NCI-H1436 (cell line): ENCODE measurements at regions not wholly inside any gene's neighbourhood (a gene's known extent, or its start where the extent isn't known, plus 50 kb on each side); places are given as distances from the start of the nearest gene placed in this dataset.
A peak's percentile ranks its signal among the peaks of the same experiment; 100 is the strongest.

Experiments used
- DNase-seq: peaks from one replicate; lab custom pipeline; 2025; lab: John Stamatoyannopoulos, UW

- peak; percentile 68 for DNase-seq
Observed at GRCh38 chr4:23333946-23334878, 555.6 kb downstream of the PPARGC1A start.

DNA sequence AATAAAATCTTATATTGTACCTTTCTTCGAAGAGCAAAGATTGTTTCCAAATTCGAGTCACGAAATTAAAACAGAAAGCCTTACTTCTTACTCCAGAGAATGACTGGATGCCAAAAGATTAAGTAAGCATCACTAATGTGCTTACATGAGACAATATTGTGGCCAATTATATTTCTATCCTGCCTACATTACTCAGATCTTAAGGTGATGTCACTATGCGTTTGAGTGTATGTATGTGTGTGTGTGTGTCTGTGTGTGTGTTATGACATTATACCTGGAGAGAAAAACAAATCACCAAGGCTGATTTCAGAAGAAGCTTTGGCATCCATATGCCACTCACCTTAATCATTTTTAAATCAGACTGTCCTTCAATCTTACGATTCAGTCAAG lies 556.3 kb downstream of the PPARGC1A start:
- DNase-seq = no peak

GRCh38 chr4:23332313-23332712 lies 557.5 kb downstream of the PPARGC1A start:
- DNase-seq = no peak

DNA sequence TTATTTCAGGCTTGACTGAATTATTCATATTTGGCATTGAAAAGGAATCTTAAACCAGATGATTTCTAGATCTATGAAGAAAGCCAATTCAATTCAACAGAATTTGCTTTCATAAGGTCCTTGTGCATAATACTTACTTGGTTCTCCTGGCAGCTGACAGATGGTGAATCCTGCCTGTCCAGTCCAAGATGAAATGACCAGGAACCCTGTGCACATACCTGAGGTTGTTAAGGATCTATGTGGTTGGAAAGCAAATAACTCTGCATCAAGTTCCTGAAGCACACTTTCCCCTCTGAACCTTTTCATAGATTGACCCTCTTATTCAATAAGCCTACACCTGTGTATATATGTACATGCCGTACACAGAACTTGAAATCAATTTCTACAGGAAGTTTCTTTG lies 562.7 kb downstream of the PPARGC1A start:
- DNase-seq = no peak

GRCh38 chr4:23324021-23324690 lies 565.7 kb downstream of the PPARGC1A start:
- DNase-seq = no peak

DNA sequence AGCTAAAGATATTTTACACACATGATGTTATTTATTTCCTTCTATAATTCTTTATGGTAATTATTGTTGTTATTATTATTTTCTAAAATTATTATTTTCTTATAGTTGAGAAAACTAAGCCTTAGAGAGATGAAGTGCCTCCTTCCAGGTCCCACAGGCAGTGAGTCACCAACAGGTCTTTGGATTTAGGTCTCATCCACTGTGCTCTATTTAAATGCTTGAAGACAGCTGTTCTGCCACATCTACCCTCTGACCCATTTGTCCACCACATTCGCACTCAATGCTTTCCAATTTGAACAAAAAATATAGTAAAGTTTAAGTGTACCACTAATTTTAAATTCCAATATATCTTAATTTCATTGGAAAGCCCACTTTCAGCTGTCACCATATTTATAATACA lies 566.4 kb downstream of the PPARGC1A start:
- DNase-seq = no peak

DNA sequence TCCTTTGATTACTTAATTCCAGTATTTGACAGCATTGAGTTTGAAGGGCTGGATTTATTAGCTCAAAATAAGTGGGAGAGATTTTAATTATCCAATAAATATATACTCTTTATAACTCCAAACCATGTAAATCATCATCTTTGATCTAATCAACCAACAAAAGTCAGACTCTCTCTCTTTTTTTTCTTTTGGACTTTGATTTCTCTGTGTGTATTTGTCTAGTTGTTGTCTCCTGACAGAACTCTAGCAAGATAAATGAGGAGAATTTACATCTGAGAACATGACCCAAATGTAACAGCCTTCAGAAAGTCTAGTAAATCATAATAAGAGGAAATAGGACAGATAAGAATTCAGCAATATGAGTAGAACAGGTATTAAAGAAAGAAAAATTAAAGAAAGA lies 567.1 kb downstream of the PPARGC1A start:
- DNase-seq = no peak

DNA sequence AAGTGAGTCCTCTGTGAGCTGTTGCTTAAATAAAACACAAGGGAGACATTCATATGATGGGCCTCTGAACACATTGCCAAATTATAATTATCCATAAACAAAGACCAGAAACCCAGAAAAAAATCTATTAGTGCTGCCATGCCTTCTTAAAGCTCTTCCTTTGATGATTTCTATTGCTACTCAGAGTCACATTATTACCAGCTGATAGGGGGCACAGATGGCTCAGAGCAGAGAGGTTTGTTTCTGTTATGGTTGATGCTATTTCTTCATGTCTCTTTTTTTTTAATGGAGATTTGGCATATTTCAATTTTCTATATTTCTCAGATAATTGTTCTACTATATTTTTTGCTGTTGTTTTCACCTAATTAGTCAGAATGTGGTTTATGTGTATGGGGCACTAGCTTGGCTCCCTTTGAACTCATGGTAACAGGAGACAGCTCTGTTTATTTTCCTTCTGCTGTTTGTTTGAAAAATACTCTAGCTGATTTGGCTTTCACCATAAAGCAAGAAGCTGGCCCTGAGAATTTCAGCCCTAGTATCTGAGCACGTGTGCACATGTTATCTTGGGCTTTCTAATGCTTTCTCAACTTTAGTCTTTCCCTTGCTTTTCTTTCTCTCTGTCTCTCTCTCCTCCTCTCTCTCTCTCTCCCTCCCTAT lies 568.8 kb downstream of the PPARGC1A start:
- DNase-seq = no peak

- no peak for DNase-seq
Observed at GRCh38 chr4:23312686-23313085, 577.2 kb downstream of the PPARGC1A start.

- DNase-seq = no peak
Observed at GRCh38 chr4:23311983-23312382, 577.9 kb downstream of the PPARGC1A start.

- no peak for DNase-seq
Observed at GRCh38 chr4:23305026-23305425, 584.8 kb downstream of the PPARGC1A start.

DNA sequence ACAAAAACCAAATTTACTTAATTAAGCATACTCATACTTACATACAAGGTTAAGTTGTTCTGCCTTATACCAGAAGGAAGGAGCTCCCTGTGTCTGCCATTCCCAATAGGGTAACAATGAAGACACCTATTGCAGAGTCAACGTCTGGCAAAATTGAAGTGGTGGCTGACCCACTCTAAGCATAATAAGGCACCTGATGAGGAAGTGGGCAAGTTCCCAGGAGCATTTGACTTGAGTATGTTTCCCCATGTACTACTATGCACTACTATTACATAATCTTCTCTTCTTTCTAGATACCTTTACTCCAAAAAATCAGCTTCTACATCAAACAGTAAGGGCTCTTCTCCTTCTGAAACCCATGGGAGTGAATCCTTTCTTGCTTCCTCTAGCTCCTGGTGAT lies 591.5 kb downstream of the PPARGC1A start:
- no peak for DNase-seq

- DNase-seq = no peak
Observed at GRCh38 chr4:23297327-23297726, 592.5 kb downstream of the PPARGC1A start.

DNA sequence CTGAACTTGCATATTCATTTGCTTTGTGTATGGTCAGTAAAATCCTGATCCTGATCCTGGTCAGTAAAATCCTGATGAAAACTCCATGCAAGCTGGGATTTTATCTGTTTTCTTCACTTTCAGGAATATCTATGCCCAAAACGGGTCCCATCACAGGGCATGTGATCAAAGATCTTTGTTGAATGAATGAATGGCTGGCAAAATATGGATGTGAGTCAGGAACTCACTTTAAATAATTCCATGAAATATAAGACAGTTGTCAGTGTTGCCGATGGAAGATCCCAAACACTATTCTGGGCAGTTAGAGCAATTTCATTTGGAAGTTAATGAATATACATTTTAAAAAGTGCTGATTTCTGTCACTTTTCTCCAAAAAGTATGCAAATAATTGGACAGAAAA lies 598.4 kb downstream of the GBA3 start:
- no peak for DNase-seq

DNA sequence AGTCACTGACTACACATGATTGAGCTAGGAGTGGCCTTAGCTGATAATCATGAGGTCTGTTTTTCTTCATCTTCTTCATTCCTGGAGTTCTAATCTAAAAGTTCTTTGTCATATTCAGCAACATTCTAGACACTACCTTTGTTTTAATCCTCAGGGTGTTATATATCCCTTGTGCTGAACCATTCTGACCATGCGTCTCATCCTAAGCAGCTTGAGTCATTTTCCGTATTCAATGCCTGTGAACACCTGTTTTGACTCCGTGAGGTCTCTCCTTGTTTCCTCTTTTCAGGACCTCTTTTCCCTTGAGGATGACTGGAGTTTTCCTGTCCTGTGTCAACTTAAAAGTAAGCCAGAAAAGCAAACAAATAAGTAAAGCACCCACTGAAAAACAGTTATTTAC lies 597.9 kb downstream of the GBA3 start:
- DNase-seq = no peak

DNA sequence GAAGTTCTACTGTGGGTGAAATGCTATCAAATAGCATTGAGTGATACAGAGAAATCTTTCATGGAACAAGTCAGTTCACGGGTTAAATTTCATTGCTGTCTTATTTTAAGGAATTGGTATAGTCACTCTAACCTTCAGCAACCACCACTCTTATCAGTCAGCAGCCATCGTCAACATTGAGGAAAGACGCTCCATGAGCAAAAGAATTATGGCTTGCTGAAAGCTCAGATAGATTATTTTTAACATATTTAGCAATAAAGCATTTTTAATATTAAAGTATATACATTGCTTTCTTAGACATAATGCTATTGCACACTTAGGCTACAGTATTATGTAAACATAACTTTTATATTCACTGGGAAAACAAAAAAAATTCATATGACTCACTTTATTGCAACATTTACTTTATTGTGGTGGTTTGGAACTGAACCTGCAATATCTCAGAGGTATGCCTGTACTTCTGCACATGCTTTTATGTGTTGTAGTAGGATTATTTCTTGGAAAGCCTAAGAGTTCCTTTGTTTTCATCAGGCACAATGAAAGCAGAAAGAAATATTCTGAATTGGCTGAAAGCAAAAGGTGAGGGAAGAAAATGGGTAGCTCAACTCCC lies 586.7 kb downstream of the GBA3 start:
- no peak for DNase-seq

DNA sequence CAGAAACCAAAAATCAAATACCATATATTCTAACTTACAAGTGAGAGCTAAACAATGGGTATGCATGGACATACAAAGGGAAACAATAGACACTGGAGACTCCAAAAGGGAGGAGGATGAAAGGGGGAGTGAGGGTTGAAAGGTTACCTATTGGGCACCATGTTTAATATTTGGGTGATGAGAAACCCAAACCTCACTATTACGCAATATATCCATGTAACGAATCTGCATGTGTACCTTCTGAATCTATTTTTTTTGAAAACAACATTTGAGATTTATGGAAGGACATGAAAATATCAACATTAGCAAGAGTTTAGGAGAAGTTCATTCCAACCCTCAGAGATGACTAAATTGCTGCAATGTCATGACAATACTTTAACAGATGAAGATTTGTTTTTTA lies 586.1 kb downstream of the GBA3 start:
- DNase-seq = no peak

DNA sequence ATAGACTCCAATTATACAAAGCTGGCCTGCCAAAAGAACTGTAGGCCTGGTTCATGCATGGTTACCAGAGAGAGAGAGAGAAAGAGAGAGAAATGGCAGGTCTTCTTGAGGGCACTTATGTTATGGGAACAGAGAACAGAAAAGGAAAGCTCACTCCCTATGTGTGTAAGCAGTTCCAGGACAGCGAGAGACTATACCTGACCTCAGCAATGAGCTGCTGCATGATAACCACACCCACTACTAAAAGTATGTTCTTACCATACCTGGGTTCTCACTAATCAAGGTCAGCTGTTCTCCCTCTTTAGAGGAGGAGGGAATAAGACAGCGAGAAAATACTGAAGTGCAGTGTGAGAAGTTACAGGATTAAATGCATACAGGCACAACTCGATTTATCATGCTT lies 583.3 kb downstream of the GBA3 start:
- no peak for DNase-seq

DNA sequence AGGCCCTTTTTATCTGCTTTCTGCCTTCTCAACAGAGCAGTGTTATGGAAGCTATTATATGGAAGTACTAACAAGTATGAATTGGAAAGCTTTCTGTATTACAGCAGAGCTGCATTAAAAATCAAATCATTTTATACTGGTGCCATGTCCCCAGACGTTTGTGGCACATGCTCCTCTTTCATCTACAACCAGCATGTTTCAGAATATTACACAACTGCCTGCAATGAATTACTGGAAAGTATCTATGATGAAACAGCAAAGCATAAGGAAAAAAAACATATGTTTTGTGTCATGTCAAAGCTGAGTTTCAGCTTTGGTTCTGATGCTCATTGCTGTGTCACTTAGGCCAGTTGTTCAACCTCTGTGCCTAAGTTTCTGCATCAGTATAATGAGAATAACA lies 576.8 kb downstream of the GBA3 start:
- no peak for DNase-seq

DNA sequence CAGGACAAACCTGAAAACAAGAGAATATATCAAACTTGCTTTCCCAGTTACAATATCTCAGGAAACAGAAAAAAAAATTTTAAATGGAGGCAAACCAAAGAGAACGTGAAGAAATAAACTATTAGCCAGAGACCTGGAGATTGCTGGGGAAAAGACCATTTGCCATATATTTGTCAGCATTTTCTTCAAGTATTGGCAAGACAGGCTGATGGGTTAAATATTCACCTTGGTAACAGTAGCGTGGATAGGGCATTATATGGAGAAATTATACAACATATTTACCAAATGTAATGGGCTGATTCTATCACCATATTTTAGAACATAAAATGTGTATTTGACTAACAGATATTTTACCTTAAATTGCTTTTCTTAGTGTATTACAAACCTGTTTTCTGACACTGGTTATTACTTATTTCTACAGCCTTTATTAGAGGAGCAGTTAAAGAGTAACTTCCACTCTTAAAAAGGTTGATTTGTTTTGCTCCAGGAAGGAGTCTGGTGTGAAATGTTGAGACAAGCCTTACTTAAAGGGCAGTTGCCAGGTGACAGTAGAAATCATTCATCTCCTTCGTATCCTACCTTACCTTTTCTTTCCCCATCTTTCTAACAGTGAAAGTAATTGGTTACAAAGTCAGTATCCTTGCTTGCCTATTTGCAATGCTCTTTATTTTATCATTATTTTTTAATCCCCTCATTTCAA lies 575.5 kb downstream of the GBA3 start:
- no peak for DNase-seq

- no peak for DNase-seq
Observed at GRCh38 chr4:23266401-23266800, 573.7 kb downstream of the GBA3 start.

- no peak for DNase-seq
Observed at GRCh38 chr4:23260511-23260910, 567.8 kb downstream of the GBA3 start.
